IMR-90 (cell line): ENCODE measurements at regions not wholly inside any gene's neighbourhood (a gene's known extent, or its start where the extent isn't known, plus 50 kb on each side); places are given as distances from the start of the nearest gene placed in this dataset.

Experiments
- ATAC-seq: fragments of 200-7000 bp; cut with Tn5 transposase; 2 replicates; pipeline ENCODE4 v1.9.1; 2020; ENCODE audit warnings: low read depth, mild to moderate bottlenecking, moderate library complexity
- BruUV-seq: library from RNA; stranded (reverse); fragments of 400-500 nt; replicated peaks from 2 replicates; lab custom pipeline; 2021; lab: Mats Ljungman, UMichigan
- CTCF ChIA-PET: fragments of 300-600 bp; formaldehyde crosslinking; extraction: SDS; loops from one replicate; lab custom pipeline; 2021; ENCODE audit warnings: antibody characterized with exemption; lab: Yijun Ruan, JAX
- POLR2A ChIA-PET: fragments of 300-600 bp; sonication (Branson Sonifier 250); formaldehyde crosslinking; loops from one replicate; lab custom pipeline; 2022; ENCODE audit warnings: antibody characterized with exemption; ENCODE audit not compliant: unreplicated experiment; lab: Charles Lee
- DNase-seq: peaks from one replicate; pipeline ENCODE4 v3.0.0; 2013
- H2AFZ ChIP-seq: replicated peaks from 2 replicates; pipeline ENCODE3; 2013; ENCODE audit warnings: low read length, mild to moderate bottlenecking; ENCODE audit not compliant: poor library complexity
- H2AK5ac ChIP-seq: 2 replicates; pipeline ENCODE4 v1.6.1; 2013; ENCODE audit warnings: low read depth, low read length, inconsistent platforms
- H2AK9ac ChIP-seq: replicated peaks from 2 replicates; pipeline ENCODE3; 2013; ENCODE audit warnings: mild to moderate bottlenecking, low read depth, low read length, moderate library complexity; ENCODE audit not compliant: poor library complexity
- H2BK120ac ChIP-seq: 2 replicates; pipeline ENCODE4 v1.6.1; 2013; ENCODE audit warnings: low read depth, low read length, inconsistent platforms
- H2BK15ac ChIP-seq: 3 replicates; pipeline ENCODE4 v1.6.1; 2013; ENCODE audit warnings: low read depth, low read length, inconsistent platforms
- H2BK20ac ChIP-seq: 2 replicates; pipeline ENCODE4 v1.6.1; 2013; ENCODE audit warnings: low read depth, mild to moderate bottlenecking, inconsistent platforms, low read length, moderate library complexity
- H2BK5ac ChIP-seq: 2 replicates; pipeline ENCODE4 v1.6.1; 2013; ENCODE audit warnings: mild to moderate bottlenecking, low read depth, low read length, inconsistent platforms; ENCODE audit not compliant: poor library complexity, severe bottlenecking
- H3K14ac ChIP-seq: replicated peaks from 2 replicates; pipeline ENCODE4 v1.6.1; 2013; ENCODE audit warnings: low read depth, low read length, inconsistent platforms
- H3K18ac ChIP-seq: 2 replicates; pipeline ENCODE4 v1.6.1; 2013; ENCODE audit warnings: low read depth, low read length, control low read depth
- H3K23ac ChIP-seq: 2 replicates; pipeline ENCODE4 v1.6.1; 2013; ENCODE audit warnings: low read depth, low read length, inconsistent platforms
- H3K27ac ChIP-seq: 2 replicates; pipeline ENCODE4 v1.5.1; 2013; ENCODE audit warnings: mild to moderate bottlenecking, control low read depth, low read length; ENCODE audit not compliant: insufficient read depth
- H3K27me3 ChIP-seq: 2 replicates; pipeline ENCODE4 v1.6.1; 2013; ENCODE audit warnings: low read length; ENCODE audit not compliant: control insufficient read depth, insufficient read depth
- H3K36me3 ChIP-seq: 2 replicates; pipeline ENCODE4 v1.6.1; 2013; ENCODE audit warnings: low read length, mixed read lengths; ENCODE audit not compliant: control insufficient read depth, insufficient read depth
- H3K4ac ChIP-seq: 2 replicates; pipeline ENCODE4 v1.6.1; 2013; ENCODE audit warnings: low read depth, low read length, inconsistent platforms
- H3K4me1 ChIP-seq: 2 replicates; pipeline ENCODE4 v1.6.1; 2013; ENCODE audit warnings: low read length, mixed read lengths; ENCODE audit not compliant: control insufficient read depth, insufficient read depth
- H3K4me2 ChIP-seq: 2 replicates; pipeline ENCODE4 v1.6.1; 2013; ENCODE audit warnings: low read depth, mild to moderate bottlenecking, control low read depth, low read length, moderate library complexity
- H3K4me3 ChIP-seq: 2 replicates; pipeline ENCODE4 v1.5.1; 2013; ENCODE audit warnings: low read depth, mild to moderate bottlenecking, control low read depth, low read length, moderate library complexity; ENCODE audit not compliant: insufficient read depth
- H3K56ac ChIP-seq: 2 replicates; pipeline ENCODE4 v1.6.1; 2013; ENCODE audit warnings: low read length, inconsistent platforms; ENCODE audit not compliant: insufficient read depth; ENCODE audit errors: extremely low read depth
- H3K79me1 ChIP-seq, 2 experiments: 2 replicates each; pipeline ENCODE4 v1.6.1; 2013; ENCODE audit warnings: low read length in 2 of 2, inconsistent platforms in 1 of 2, low read depth in 1 of 2
- H3K9ac ChIP-seq: 2 replicates; pipeline ENCODE4 v1.6.1; 2013; ENCODE audit warnings: low read depth, low read length, control low read depth
- H3K9me1 ChIP-seq: 2 replicates; pipeline ENCODE4 v1.6.1; 2013; ENCODE audit warnings: low read length, inconsistent platforms; ENCODE audit not compliant: insufficient read depth
- H3K9me3 ChIP-seq: 2 replicates; pipeline ENCODE4 v1.6.1; 2013; ENCODE audit warnings: low read length; ENCODE audit not compliant: control insufficient read depth, insufficient read depth
- H4K20me1 ChIP-seq: 2 replicates; pipeline ENCODE4 v1.6.1; 2013; ENCODE audit warnings: low read length, inconsistent platforms; ENCODE audit not compliant: insufficient read depth
- H4K5ac ChIP-seq: 2 replicates; pipeline ENCODE4 v1.6.1; 2013; ENCODE audit warnings: mild to moderate bottlenecking, low read depth, low read length, control low read depth
- H4K8ac ChIP-seq, 2 experiments: 2 replicates each; pipeline ENCODE4 v1.6.1; 2013; ENCODE audit warnings: low read depth in 2 of 2, low read length in 2 of 2, control low read depth in 1 of 2, inconsistent platforms in 1 of 2
- H4K91ac ChIP-seq: 2 replicates; pipeline ENCODE4 v1.6.1; 2013; ENCODE audit warnings: low read depth, low read length, inconsistent platforms; ENCODE audit not compliant: insufficient read depth
- CEBPB ChIP-seq: IDR thresholded peaks from 2 replicates; pipeline ENCODE4 v1.6.1; 2012; ENCODE audit warnings: low read depth, low read length, improper control_type of control experiment
- MAFK ChIP-seq: IDR thresholded peaks from 2 replicates; pipeline ENCODE4 v1.6.1; 2012; ENCODE audit warnings: low read depth, low read length, improper control_type of control experiment
- POLR2A ChIP-seq: IDR thresholded peaks from 2 replicates; pipeline ENCODE4 v1.6.1; 2012; ENCODE audit warnings: mild to moderate bottlenecking, low read depth, low read length
- WGBS, 2 experiments: methylation state at CpG; one replicate each; pipeline versions ENCODE4 v1.1.5 to v1.1.7; 2013; ENCODE audit warnings: missing lambda C conversion rate in 2 of 2; ENCODE audit not compliant: insufficient read length in 1 of 2; ENCODE audit errors: extremely low coverage in 2 of 2; 5-methylcytosine and 5-hydroxymethylcytosine counted together
- dilution Hi-C: fragments of 300-500 bp; cut with HindIII; formaldehyde crosslinking; loops from one replicate; pipeline ENCODE4 v1.14.3; 2018; ENCODE audit warnings: low sequenced_read_pairs; ENCODE audit not compliant: unreplicated experiment
- in situ Hi-C: fragments of 300-500 bp; cut with MboI; formaldehyde crosslinking; loops from 3 replicates; pipeline ENCODE4 v1.14.3; 2019; ENCODE audit warnings: low sequenced_read_pairs, inconsistent platforms, mixed read lengths
- intact Hi-C: fragments of 100-400 bp; cut with micrococcal nuclease; formaldehyde crosslinking; loops from 2 replicates; pipeline ENCODE4 v1.10.0; 2022
- TF ChIP-seq, protein P1 (sequence below): fragments of 150-350 bp; IDR thresholded peaks from 2 replicates; pipeline ENCODE4 v1.6.1; 2016; ENCODE audit warnings: low read depth, mild to moderate bottlenecking, low read length, moderate library complexity, borderline replicate concordance

GRCh38 chr2:198283146-198283545, 478.8 kb downstream of the PLCL1 start:
- Histone ChIP-seq H4K5ac (no peak overlapping the region), H2AFZ (no peak overlapping the region), H4K91ac (no peak overlapping the region), H3K4me2 (no peak overlapping the region), H3K9me1 (no peaks in the 10 kb centered on the region), H3K27ac (no peak overlapping the region), H3K9ac (no peak overlapping the region), H3K18ac (no peak overlapping the region), H3K14ac (no peak overlapping the region), H3K4me3 (no peak overlapping the region), H3K4ac (no peak overlapping the region), H3K4me1 (no peaks in the 10 kb centered on the region), H3K27me3 (no peaks in the 10 kb centered on the region), H3K36me3 (no peaks in the 10 kb centered on the region), H2BK120ac (no peak overlapping the region), H3K56ac (no peak overlapping the region), H2BK5ac (no peak overlapping the region), H4K20me1 (no peaks in the 10 kb centered on the region), H2AK9ac (no peak overlapping the region), H3K23ac (no peak overlapping the region), H3K9me3 (no peaks in the 10 kb centered on the region), H2BK15ac (no peak overlapping the region), H2BK20ac (no peak overlapping the region), H4K8ac (no peak overlapping the region), H2AK5ac (no peak overlapping the region), H3K79me1 (no peaks in the 10 kb centered on the region)
- TF ChIP-seq, protein P1, sequence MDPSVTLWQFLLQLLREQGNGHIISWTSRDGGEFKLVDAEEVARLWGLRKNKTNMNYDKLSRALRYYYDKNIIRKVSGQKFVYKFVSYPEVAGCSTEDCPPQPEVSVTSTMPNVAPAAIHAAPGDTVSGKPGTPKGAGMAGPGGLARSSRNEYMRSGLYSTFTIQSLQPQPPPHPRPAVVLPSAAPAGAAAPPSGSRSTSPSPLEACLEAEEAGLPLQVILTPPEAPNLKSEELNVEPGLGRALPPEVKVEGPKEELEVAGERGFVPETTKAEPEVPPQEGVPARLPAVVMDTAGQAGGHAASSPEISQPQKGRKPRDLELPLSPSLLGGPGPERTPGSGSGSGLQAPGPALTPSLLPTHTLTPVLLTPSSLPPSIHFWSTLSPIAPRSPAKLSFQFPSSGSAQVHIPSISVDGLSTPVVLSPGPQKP, result no peak
- TF ChIP-seq MAFK (peak; percentile 38; the same call in 1 of the 2 replicates), CEBPB (no peak), POLR2A (no peak)
- intact Hi-C loops (no loop called here), in situ Hi-C loops (no loop called here), dilution Hi-C loops (no loop called here)
- BruUV-seq, result no TSS peak
- no CpG with 5 or more reads among the region's 2 CpGs for WGBS, 2 experiments
- ChIA-PET CTCF (interaction anchor here (1.4 kb wide), 1 partner anchor 14 kb away, joined by 4 read pairs; no protein-coding TSS in a partner anchor), POLR2A (no interaction called here)
- DNase-seq (no peak), ATAC-seq (no peak)
